ENCODE measurements at regions not wholly inside any gene's neighbourhood (a gene's known extent, or its start where the extent isn't known, plus 50 kb on each side); places are given as distances from the start of the nearest gene placed in this dataset.

- no peak for TF ChIP-seq CTCF (IDR thresholded peaks at IDR 0.05; ENCODE audit: low read depth, low read length)
- no peak for TF ChIP-seq POLR2A (IDR thresholded peaks at IDR 0.05; ENCODE audit: extremely low read depth, insufficient read length)
Observed at GRCh38 chr2:186949726-186950256, 100.8 kb upstream of the ZSWIM2 start.

Data from NB4 (cell line).